HG02571 (cell line): ENCODE measurements at regions not wholly inside any gene's neighbourhood (a gene's known extent, or its start where the extent isn't known, plus 50 kb on each side); places are given as distances from the start of the nearest gene placed in this dataset.
"Not testable (repeated sequence)": the region's sequence is repeated elsewhere in the genome, so short reads cannot be mapped to it uniquely, and the experiment has no call there.

ENCODE experiments used
- ATAC-seq: cut with Tn5 transposase; IDR thresholded peaks from one replicate; pipeline ENCODE4 v1.9.1; 2021; ENCODE audit warnings: mild to moderate bottlenecking, moderate library complexity; ENCODE audit not compliant: unreplicated experiment

GRCh38 chr9:86585422-86586143 is 231.4 kb upstream of the TUT7 start:
- ATAC-seq: no peak

GRCh38 chr9:86580688-86581087 is 226.5 kb upstream of the TUT7 start:
- no peak for ATAC-seq

- ATAC-seq: no peak
Measured at GRCh38 chr9:86578722-86579121, 224.5 kb upstream of the TUT7 start.

GRCh38 chr9:86577420-86578333 is 223.5 kb upstream of the TUT7 start:
- no peak for ATAC-seq

DNA sequence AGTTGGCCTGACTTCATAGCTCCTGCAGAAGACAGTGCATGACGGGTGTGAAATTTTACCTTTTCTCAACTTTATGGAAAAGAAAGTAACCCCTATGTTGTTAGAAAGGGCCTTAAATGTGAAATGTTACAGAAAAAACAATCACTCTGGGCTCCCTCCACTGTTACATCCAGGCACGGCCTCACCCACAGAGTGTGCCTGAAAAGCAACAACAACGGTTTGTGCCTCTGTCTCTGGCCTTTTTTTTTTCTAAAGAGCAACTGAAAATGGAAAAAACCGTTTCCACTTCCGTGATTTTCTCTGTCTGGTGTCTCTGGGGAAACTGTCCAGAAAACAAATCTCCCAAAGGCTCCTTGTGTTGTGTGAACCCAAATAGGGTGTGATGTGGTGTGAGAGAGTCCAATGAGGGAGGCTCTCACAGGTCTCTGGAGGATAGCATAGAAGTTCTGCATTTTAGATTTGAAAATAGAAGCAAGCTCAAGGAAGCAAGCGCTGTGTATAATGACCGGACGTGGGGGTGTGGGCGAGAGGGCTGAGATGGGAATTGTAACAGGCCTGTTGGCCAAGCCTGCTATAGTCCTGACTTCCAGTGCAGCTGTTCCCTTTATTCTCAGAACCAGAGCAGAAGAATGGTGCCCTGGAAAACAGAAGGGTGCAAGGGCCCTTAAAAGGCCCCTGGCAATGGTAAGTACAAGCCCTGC is 221.8 kb upstream of the TUT7 start:
- ATAC-seq: no peak

GRCh38 chr9:86575137-86575536 is 220.9 kb upstream of the TUT7 start:
- ATAC-seq: no peak

GRCh38 chr9:86573886-86574285 is 219.7 kb upstream of the TUT7 start:
- ATAC-seq: no peak

GRCh38 chr9:86572904-86573303 is 218.7 kb upstream of the TUT7 start:
- no peak for ATAC-seq

DNA sequence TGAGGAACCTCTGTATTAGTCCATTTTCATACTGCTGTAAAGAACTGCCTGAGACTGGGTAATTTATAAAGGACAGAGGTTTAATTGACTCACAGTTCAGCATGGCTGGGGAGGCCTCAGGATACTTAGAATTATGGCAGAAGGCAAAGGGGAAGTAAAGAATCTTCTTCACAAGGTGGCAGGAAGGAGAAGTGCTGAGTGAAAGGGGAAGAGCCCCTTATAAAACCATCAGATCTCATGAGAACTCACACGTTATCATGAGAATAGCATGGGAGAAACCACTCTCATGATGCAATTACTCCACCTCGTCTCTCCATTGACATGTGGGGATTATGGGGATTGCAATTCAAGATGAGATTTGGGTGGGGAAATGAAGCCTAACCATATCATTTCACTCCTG is 211.4 kb upstream of the TUT7 start:
- not testable (repeated sequence) for ATAC-seq

GRCh38 chr9:86563936-86564335 is 209.7 kb upstream of the TUT7 start:
- ATAC-seq: no peak

GRCh38 chr9:86563350-86563749 is 209.1 kb upstream of the TUT7 start:
- ATAC-seq: no peak

DNA sequence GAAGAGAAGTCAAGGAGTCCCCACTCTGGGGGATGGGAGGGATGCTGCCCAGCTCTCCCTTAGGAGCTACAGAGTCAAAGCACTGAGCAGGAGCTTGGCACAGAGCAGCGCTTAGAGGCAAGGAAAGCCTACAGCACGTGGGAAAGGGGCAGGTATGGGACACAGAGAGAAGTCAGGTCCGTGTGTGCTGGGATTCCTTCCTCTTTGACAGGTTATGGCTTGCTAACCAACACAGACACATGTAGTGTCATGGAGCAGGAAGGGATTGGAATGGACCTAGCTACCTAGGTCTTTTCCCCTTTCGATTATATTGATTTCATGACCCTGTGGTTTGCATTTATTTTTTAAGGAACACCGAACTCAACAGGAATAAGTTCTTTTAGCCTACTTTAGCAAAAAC is 208.5 kb upstream of the TUT7 start:
- ATAC-seq: no peak

GRCh38 chr9:86557918-86558317 is 203.7 kb upstream of the TUT7 start:
- no peak for ATAC-seq

DNA sequence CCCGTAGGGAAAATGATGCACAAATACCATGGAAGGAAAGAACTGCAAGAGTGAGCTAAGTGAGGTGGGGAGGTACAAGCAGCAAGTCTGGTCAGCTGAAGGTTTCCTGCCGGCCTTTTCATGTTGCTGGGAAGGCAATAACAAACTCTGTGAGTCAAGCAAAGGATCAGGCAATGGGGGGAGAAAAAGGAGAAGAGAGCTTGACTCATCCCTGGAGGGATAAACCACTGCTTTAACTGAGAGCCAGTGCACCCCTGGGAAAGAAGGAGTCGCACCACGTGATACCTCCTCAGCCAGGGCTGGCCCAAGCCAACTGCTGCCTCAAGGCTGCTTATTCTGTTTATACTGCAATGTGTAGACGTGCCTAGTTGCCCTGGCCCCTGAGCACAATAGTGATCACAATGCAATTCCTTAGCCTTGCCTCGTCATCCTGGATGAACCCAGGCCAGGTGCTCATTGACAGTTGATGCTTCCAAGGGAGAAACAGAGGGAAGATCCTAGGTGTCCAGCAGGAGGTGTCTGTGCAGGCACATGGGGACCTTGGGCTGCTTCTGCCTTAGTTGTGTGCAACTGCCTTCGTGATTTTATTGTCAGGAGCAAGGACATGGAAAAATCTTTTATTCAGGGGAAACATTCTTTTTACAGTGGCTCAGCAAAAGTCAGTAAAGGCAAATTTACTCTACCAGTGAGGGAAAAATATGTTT is 203.0 kb upstream of the TUT7 start:
- ATAC-seq: no peak

DNA sequence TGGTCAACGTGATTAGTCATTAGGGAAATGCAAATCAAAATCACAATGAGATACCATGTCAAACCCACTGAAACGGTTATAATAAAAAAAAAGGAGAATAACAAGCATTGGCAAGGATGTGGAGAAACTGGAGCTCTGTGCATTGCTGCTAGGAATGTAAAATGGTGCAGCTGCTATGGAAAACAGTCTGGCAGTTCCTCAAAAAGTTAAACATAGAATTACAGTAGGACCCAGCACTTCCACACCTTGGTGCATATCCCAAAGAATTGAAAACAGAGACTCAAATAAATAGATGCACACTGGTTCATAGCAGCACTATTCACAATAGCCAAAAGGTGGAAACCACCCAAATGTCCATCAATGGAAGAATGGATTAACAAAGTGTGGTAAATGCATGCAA is 201.5 kb upstream of the TUT7 start:
- no peak for ATAC-seq

DNA sequence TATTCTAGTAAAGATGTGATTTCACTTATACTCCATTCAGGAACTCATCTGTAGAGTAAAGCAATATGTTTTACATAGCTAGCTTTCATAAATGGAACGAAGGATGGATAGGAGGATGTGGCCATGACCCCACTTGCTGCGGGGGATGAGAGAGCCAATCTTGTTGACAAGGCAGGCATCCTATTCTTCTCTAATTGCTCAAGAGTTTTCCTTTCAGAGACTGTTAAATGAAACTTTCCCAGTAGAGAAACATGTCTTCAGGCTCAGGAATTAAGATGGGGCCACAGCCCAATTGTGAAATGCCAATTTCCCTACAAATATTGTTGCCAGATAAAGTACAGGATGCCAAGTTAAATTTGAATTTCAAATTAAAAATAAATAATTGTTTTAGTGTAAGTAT is 196.2 kb upstream of the TUT7 start:
- no peak for ATAC-seq

GRCh38 chr9:86549920-86550319 is 195.7 kb upstream of the TUT7 start:
- ATAC-seq: no peak

- ATAC-seq: no peak
Measured at GRCh38 chr9:86549401-86549811, 195.2 kb upstream of the TUT7 start.

DNA sequence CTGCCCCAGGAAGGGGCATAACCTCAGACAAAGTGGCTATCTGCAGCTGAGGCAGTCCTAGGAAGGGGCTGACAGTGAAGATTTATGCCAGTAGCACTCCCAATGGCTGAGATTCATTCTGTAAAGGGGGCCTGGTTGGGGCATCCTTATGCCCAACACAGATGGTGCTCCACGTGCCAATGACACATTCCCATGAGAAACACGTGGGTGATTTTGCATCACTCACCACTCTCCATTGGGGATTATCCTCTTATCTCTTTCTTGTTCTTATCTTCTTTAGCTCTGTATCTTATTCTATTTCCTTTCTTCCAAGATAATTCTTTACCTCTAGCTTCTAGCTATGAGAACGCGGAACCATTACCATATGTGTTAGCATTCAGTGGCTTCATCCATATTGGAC is 194.0 kb upstream of the TUT7 start:
- no peak for ATAC-seq

- ATAC-seq: no peak
Measured at GRCh38 chr9:86547571-86547970, 193.4 kb upstream of the TUT7 start.

GRCh38 chr9:86546712-86547111 is 192.5 kb upstream of the TUT7 start:
- no peak for ATAC-seq
